COLO668 (cell line): ENCODE measurements at regions not wholly inside any gene's neighbourhood (a gene's known extent, or its start where the extent isn't known, plus 50 kb on each side); places are given as distances from the start of the nearest gene placed in this dataset.
"Not testable (repeated sequence)": the region's sequence is repeated elsewhere in the genome, so short reads cannot be mapped to it uniquely, and the experiment has no call there.

ENCODE experiments used
- DNase-seq: peaks from one replicate; lab custom pipeline; 2025; ENCODE audit not compliant: unreplicated experiment; lab: John Stamatoyannopoulos, UW

GRCh38 chr6:137545073-137545472 lies 50.9 kb upstream of the OLIG3 start:
- DNase-seq = no peak

- no peak for DNase-seq
Observed at GRCh38 chr6:137547186-137547585, 53.0 kb upstream of the OLIG3 start.

GRCh38 chr6:137547601-137548000 lies 53.4 kb upstream of the OLIG3 start:
- DNase-seq = no peak

GRCh38 chr6:137549106-137549505 lies 54.9 kb upstream of the OLIG3 start:
- no peak for DNase-seq

- peak; percentile 8 for DNase-seq
Observed at GRCh38 chr6:137550535-137550934, 56.3 kb upstream of the OLIG3 start.

- DNase-seq = no peak
Observed at GRCh38 chr6:137552146-137552545, 58.0 kb upstream of the OLIG3 start.

GRCh38 chr6:137552809-137553208 lies 58.6 kb upstream of the OLIG3 start:
- no peak for DNase-seq

- DNase-seq = not testable (repeated sequence)
Observed at GRCh38 chr6:137559521-137560183, 65.5 kb upstream of the OLIG3 start.

- no peak for DNase-seq
Observed at GRCh38 chr6:137560184-137560563, 66.0 kb upstream of the OLIG3 start.

GRCh38 chr6:137568067-137568466 lies 73.9 kb upstream of the OLIG3 start:
- DNase-seq = no peak

GRCh38 chr6:137570393-137570792 lies 76.2 kb upstream of the OLIG3 start:
- peak; percentile 51 for DNase-seq

- DNase-seq = peak; percentile 32
Observed at GRCh38 chr6:137571854-137572253, 77.7 kb upstream of the OLIG3 start.

GRCh38 chr6:137573739-137574138 lies 79.5 kb upstream of the OLIG3 start:
- no peak for DNase-seq

- no peak for DNase-seq
Observed at GRCh38 chr6:137579612-137580011, 85.4 kb upstream of the OLIG3 start.

- no peak for DNase-seq
Observed at GRCh38 chr6:137581019-137581707, 87.0 kb upstream of the OLIG3 start.

GRCh38 chr6:137583519-137583918 lies 89.3 kb upstream of the OLIG3 start:
- DNase-seq = not testable (repeated sequence)

- DNase-seq = no peak
Observed at GRCh38 chr6:137588472-137588871, 94.3 kb upstream of the OLIG3 start.

GRCh38 chr6:137589067-137589848 lies 95.1 kb upstream of the OLIG3 start:
- no peak for DNase-seq

- no peak for DNase-seq
Observed at GRCh38 chr6:137590684-137591083, 96.5 kb upstream of the OLIG3 start.

GRCh38 chr6:137601471-137601870 lies 107.3 kb upstream of the OLIG3 start:
- DNase-seq = no peak

- DNase-seq = no peak
Observed at GRCh38 chr6:137602313-137603197, 108.4 kb upstream of the OLIG3 start.
